PC-9 (cell line): ENCODE measurements at regions not wholly inside any gene's neighbourhood (a gene's known extent, or its start where the extent isn't known, plus 50 kb on each side); places are given as distances from the start of the nearest gene placed in this dataset.
A peak's percentile ranks its signal among the peaks of the same experiment; 100 is the strongest.

ENCODE experiments used
- BruUV-seq: library from RNA; stranded (reverse); fragments of 400-500 nt; replicated peaks from 2 replicates; lab custom pipeline; 2021; lab: Mats Ljungman, UMichigan
- CTCF ChIA-PET: fragments of 300-600 bp; sonication (Branson Sonifier 250); formaldehyde crosslinking; loops from one replicate; lab custom pipeline; 2022; ENCODE audit warnings: antibody characterized with exemption; lab: Charles Lee
- POLR2A ChIA-PET: fragments of 300-600 bp; sonication (Branson Sonifier 250); formaldehyde crosslinking; loops from one replicate; lab custom pipeline; 2022; ENCODE audit warnings: antibody characterized with exemption; ENCODE audit not compliant: unreplicated experiment; lab: Charles Lee
- DNase-seq, 2 experiments: peaks; one replicate each; pipeline versions ENCODE4 v3.0.0 to v3.0.0-alpha.2; 2015 to 2022; ENCODE audit warnings: mixed read lengths in 1 of 2
- H2AFZ ChIP-seq: fragments of 200-600 bp; sonication (generic); 2 replicates; pipeline ENCODE4 v1.8.1; 2017; ENCODE audit warnings: antibody characterized with exemption
- H3F3A ChIP-seq: fragments of 200-600 bp; sonication (generic); 2 replicates; pipeline ENCODE4 v1.8.1; 2017; ENCODE audit warnings: antibody characterized with exemption, mild to moderate bottlenecking, low read depth; ENCODE audit not compliant: insufficient read depth
- H3K27ac ChIP-seq: fragments of 200-600 bp; sonication (generic); 2 replicates; pipeline ENCODE4 v1.6.1; 2016; ENCODE audit warnings: mixed run types
- H3K27me3 ChIP-seq: fragments of 200-600 bp; sonication (generic); 2 replicates; pipeline ENCODE4 v1.6.1; 2016; ENCODE audit warnings: low read depth, mixed run types; ENCODE audit not compliant: insufficient read depth
- H3K36me3 ChIP-seq: fragments of 200-600 bp; sonication (generic); 2 replicates; pipeline ENCODE4 v1.6.1; 2016; ENCODE audit warnings: low read depth, mixed run types
- H3K4me1 ChIP-seq: fragments of 200-600 bp; sonication (generic); replicated peaks from 2 replicates; pipeline ENCODE4 v1.6.1; 2016; ENCODE audit warnings: mixed run types; ENCODE audit not compliant: insufficient read depth
- H3K4me2 ChIP-seq: fragments of 200-600 bp; sonication (generic); 2 replicates; pipeline ENCODE4 v1.6.1; 2017; ENCODE audit warnings: mixed run types
- H3K4me3 ChIP-seq: fragments of 200-600 bp; sonication (generic); 2 replicates; pipeline ENCODE4 v1.6.1; 2016; ENCODE audit warnings: mixed run types
- H3K79me2 ChIP-seq: fragments of 200-600 bp; sonication (generic); 2 replicates; pipeline ENCODE4 v1.6.1; 2017; ENCODE audit warnings: low read depth, mixed run types
- H3K9me2 ChIP-seq: fragments of 200-600 bp; sonication (generic); 2 replicates; pipeline ENCODE4 v1.8.1; 2017; ENCODE audit warnings: mild to moderate bottlenecking; ENCODE audit not compliant: insufficient read depth
- H3K9me3 ChIP-seq: fragments of 200-600 bp; sonication (generic); 2 replicates; pipeline ENCODE4 v1.8.1; 2016; ENCODE audit warnings: low read depth; ENCODE audit not compliant: insufficient read depth
- H4K20me1 ChIP-seq: fragments of 200-600 bp; sonication (generic); 2 replicates; pipeline ENCODE4 v1.8.1; 2017; ENCODE audit not compliant: insufficient read depth
- CTCF ChIP-seq: fragments of 200-600 bp; sonication (generic); conservative IDR thresholded peaks from 2 replicates; pipeline ENCODE4 v1.6.1; 2017; ENCODE audit warnings: mixed run types, antibody characterized with exemption, mild to moderate bottlenecking, moderate library complexity
- EZH2 ChIP-seq: fragments of 200-600 bp; sonication (generic); IDR thresholded peaks from 2 replicates; pipeline ENCODE4 v1.8.0; 2017; ENCODE audit warnings: antibody characterized with exemption, low read depth
- intact Hi-C: fragments of 100-400 bp; cut with micrococcal nuclease; formaldehyde crosslinking; loops from one replicate; pipeline ENCODE4 v1.10.0; 2022; ENCODE audit not compliant: unreplicated experiment

- Histone ChIP-seq H3K4me3 (no peak overlapping the region), H3K9me3 (no peaks in the 10 kb centered on the region), H3K9me2 (no peaks in the 10 kb centered on the region), H4K20me1 (no peaks in the 10 kb centered on the region), H3K79me2 (no peaks in the 10 kb centered on the region), H3F3A (no peaks in the 10 kb centered on the region), H3K27ac (no peak overlapping the region), H3K4me2 (no peak overlapping the region), H3K27me3 (no peaks in the 10 kb centered on the region), H3K36me3 (no peaks in the 10 kb centered on the region), H3K4me1 (no peaks in the 10 kb centered on the region), H2AFZ (no peak overlapping the region)
- no peak for DNase-seq
- ChIA-PET POLR2A (interaction anchor here (0.6 kb wide), 1 partner anchor 21 kb away, joined by 4 read pairs; no protein-coding TSS in a partner anchor), CTCF (interaction anchor here (0.6 kb wide), 2 partner anchors 92 to 110 kb away, joined by 3 to 4 read pairs; no protein-coding TSS in a partner anchor)
- intact Hi-C loops, result loop anchor here (1.0 kb wide), 1 partner anchor 92 kb away; no protein-coding TSS in a partner anchor
- TF ChIP-seq CTCF (peak; percentile 50), EZH2 (no peak)
- BruUV-seq, result no TSS peak
Measured at GRCh38 chr4:154686838-154687237, 57.0 kb upstream of the LRAT start.

- DNase-seq, result no peak
Measured at GRCh38 chr4:154687840-154688239, 56.0 kb upstream of the LRAT start.

GRCh38 chr4:154691229-154691628, 52.6 kb upstream of the LRAT start:
- H3K4me3 ChIP-seq, result no peak overlapping the region
- POLR2A ChIA-PET, result no interaction called here
- no peaks in the 10 kb centered on the region for H3K4me1 ChIP-seq
- H3F3A ChIP-seq, result no peaks in the 10 kb centered on the region
- H3K36me3 ChIP-seq, result no peaks in the 10 kb centered on the region
- no peak overlapping the region for H3K4me2 ChIP-seq
- no peak for DNase-seq
- H4K20me1 ChIP-seq, result no peaks in the 10 kb centered on the region
- H3K9me3 ChIP-seq, result no peaks in the 10 kb centered on the region
- H3K27me3 ChIP-seq, result no peaks in the 10 kb centered on the region
- H3K79me2 ChIP-seq, result no peaks in the 10 kb centered on the region
- intact Hi-C loops, result no loop called here
- CTCF ChIA-PET, result no interaction called here
- BruUV-seq, result no TSS peak
- TF ChIP-seq EZH2, result no peak
- TF ChIP-seq CTCF, result no peak
- no peak overlapping the region for H2AFZ ChIP-seq
- H3K27ac ChIP-seq, result no peak overlapping the region
- no peaks in the 10 kb centered on the region for H3K9me2 ChIP-seq

More at GRCh38 chr4:154687840-154688239, 56.0 kb upstream of the LRAT start:
- Histone ChIP-seq H3K4me1 (no peaks in the 10 kb centered on the region), H3F3A (no peaks in the 10 kb centered on the region), H3K4me3 (no peak overlapping the region), H3K27ac (no peak overlapping the region), H3K79me2 (no peaks in the 10 kb centered on the region), H3K4me2 (no peak overlapping the region), H3K27me3 (no peaks in the 10 kb centered on the region), H3K36me3 (no peaks in the 10 kb centered on the region), H4K20me1 (no peaks in the 10 kb centered on the region), H2AFZ (no peak overlapping the region), H3K9me2 (no peaks in the 10 kb centered on the region), H3K9me3 (no peaks in the 10 kb centered on the region)
- intact Hi-C loops, result loop anchor here (1.0 kb wide), 1 partner anchor 91 kb away; no protein-coding TSS in a partner anchor
- TF ChIP-seq EZH2, result no peak
- no peak for TF ChIP-seq CTCF
- ChIA-PET POLR2A (no interaction called here), CTCF (interaction anchor here (0.7 kb wide), 1 partner anchor 74 kb away, joined by 4 read pairs; no protein-coding TSS in a partner anchor)
- no TSS peak for BruUV-seq
